ENCODE measurements at regions not wholly inside any gene's neighbourhood (a gene's known extent, or its start where the extent isn't known, plus 50 kb on each side); places are given as distances from the start of the nearest gene placed in this dataset.

DNA sequence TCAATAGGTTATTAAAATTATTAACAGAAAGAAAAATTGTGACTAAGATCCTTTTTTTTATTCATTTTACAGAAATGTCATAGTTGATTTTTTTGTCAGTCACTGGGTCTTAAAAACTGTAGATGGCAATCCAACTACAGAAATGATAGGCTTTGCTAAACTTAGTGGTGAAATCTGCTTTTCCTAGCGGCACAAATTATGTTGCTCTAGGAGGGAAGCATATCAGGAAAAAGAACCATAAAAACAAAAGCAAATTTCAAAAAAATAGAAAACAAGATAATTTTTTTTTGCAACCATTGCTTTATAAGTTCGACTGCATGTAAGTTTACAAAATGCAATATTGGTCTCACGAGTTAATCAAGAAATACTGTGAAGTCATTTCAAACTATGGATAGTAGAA, 443.5 kb upstream of the IGFBP7 start:
- H3K4me1 ChIP-seq = no peaks in the 10 kb centered on the region
- no peak for DNase-seq
- H3K9me3 ChIP-seq = no peaks in the 10 kb centered on the region
- no peak overlapping the region for H3K27ac ChIP-seq
- TF ChIP-seq, protein P1, sequence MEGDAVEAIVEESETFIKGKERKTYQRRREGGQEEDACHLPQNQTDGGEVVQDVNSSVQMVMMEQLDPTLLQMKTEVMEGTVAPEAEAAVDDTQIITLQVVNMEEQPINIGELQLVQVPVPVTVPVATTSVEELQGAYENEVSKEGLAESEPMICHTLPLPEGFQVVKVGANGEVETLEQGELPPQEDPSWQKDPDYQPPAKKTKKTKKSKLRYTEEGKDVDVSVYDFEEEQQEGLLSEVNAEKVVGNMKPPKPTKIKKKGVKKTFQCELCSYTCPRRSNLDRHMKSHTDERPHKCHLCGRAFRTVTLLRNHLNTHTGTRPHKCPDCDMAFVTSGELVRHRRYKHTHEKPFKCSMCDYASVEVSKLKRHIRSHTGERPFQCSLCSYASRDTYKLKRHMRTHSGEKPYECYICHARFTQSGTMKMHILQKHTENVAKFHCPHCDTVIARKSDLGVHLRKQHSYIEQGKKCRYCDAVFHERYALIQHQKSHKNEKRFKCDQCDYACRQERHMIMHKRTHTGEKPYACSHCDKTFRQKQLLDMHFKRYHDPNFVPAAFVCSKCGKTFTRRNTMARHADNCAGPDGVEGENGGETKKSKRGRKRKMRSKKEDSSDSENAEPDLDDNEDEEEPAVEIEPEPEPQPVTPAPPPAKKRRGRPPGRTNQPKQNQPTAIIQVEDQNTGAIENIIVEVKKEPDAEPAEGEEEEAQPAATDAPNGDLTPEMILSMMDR (IDR thresholded peaks at IDR 0.05) = no peak
- H3K4me3 ChIP-seq = no peak overlapping the region
- no peak for FAIRE-seq
- intact Hi-C loops (cut with DNase I) = no loop called here
- no peaks in the 10 kb centered on the region for H3K27me3 ChIP-seq
- H3K36me3 ChIP-seq = no peaks in the 10 kb centered on the region
- 56 to 68% methylated on average over 3 of the region's 3 CpGs for WGBS, 2 donors
- ATAC-seq = no peak

DNA sequence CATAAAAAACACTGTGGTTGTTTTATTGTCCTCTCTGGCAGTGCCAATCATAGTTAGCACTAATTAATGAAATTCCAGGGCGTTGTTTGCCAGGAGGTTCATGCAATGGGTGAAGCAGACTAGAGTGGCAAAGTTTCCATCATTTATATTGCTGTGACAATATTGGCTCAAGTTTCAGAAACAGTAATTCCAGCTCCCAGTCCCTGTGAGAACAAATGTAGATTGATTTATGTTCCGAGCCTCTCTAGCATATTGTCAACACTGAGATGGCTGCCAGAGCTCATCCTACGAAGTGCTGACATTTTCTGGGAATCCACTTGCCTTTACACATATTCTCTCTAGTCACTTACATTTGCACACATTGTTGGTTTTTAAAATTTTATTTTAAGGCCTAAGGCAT, 440.0 kb upstream of the IGFBP7 start:
- FAIRE-seq (no peak), DNase-seq (peak in 1 of 6 donors; percentile 11), ATAC-seq (peak in 3 of 4 donors; percentile 26 to 68 (median 31))
- intact Hi-C loops (cut with DNase I) = no loop called here
- TF ChIP-seq, protein P1 (IDR thresholded peaks at IDR 0.05) = no peak
- Histone ChIP-seq H3K27ac (no peak overlapping the region), H3K4me1 (no peaks in the 10 kb centered on the region), H3K27me3 (no peaks in the 10 kb centered on the region), H3K4me3 (no peak overlapping the region), H3K36me3 (no peaks in the 10 kb centered on the region), H3K9me3 (no peaks in the 10 kb centered on the region)
- WGBS, 2 donors = 14 to 24% methylated on average over 3 of the region's 3 CpGs

DNA sequence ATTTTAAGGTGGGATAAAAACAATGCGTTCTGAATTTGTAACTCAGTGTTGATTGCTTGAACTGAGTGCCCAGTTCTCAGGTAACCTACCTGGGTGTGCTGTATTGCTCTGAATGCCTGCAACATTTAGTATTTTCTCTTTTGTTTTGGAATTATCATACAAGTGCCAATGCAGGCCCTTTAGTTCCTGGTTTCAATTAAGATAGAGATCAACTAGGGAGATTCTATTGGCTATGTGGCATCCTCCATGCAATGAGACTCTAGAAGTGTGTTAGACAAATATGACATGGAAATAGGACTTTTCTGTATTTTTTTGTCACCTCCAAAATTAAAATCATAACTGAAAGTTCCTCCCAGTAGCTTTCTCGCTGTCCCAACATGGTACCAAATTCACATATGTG, 438.7 kb upstream of the IGFBP7 start:
- H3K27me3 ChIP-seq = no peaks in the 10 kb centered on the region
- intact Hi-C loops (cut with DNase I) = no loop called here
- H3K4me1 ChIP-seq = no peaks in the 10 kb centered on the region
- no peak overlapping the region for H3K27ac ChIP-seq
- DNase-seq (no peak), ATAC-seq (no peak), FAIRE-seq (no peak)
- TF ChIP-seq, protein P1 (IDR thresholded peaks at IDR 0.05) = no peak
- H3K9me3 ChIP-seq = no peaks in the 10 kb centered on the region
- 66 to 81% methylated on average over 2 of the region's 2 CpGs for WGBS, 2 donors
- H3K36me3 ChIP-seq = no peaks in the 10 kb centered on the region
- no peak overlapping the region for H3K4me3 ChIP-seq

DNA sequence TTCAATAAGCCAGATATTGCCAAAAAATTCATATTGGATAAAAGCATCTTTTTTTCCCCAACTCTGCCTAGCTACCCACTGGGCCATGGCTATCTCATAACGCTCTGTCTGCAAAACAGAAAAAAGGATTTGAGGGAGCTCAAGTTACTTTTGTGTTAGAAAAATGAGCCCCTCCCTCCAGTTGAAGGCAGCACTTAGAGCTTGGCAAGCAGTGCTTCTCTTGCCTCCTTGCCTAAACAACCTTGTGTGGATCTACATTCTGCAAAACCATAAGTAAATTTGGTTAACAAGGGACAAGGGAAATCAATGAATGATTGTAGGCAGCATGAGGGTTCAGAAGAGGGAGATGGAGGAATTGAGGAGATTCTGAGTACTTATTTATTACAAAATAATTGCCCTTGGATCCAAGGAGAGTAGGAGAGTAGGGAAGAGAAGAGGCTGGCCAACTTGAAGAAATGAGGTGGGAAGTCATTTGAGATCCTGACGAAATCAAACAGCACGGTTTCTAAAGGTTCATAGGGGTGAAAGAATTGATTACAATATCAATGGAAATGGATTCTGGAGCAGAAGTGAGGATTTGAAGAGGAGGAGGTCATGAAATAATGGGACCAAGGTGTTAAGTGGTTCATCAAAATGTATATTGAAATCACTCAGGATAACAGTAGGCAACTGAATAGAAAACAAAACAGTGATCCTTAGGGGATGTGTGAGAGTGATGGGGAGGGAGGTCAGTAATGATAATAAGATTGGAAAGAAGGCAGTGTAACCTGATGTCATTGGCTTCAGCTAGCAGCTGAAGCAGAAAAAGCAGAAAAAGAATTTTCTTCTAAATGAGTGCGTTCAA, 434.8 kb upstream of the IGFBP7 start:
- intact Hi-C loops (cut with DNase I) = no loop called here
- no peaks in the 10 kb centered on the region for H3K36me3 ChIP-seq
- TF ChIP-seq, protein P1 (IDR thresholded peaks at IDR 0.05) = no peak
- H3K9me3 ChIP-seq = no peaks in the 10 kb centered on the region
- ATAC-seq = no peak
- 33 to 47% methylated on average over 4 of the region's 4 CpGs for WGBS, 2 donors
- no peak for DNase-seq
- no peak overlapping the region for H3K4me3 ChIP-seq
- no peaks in the 10 kb centered on the region for H3K27me3 ChIP-seq
- no peak for FAIRE-seq
- H3K4me1 ChIP-seq = no peaks in the 10 kb centered on the region
- no peak overlapping the region for H3K27ac ChIP-seq

DNA sequence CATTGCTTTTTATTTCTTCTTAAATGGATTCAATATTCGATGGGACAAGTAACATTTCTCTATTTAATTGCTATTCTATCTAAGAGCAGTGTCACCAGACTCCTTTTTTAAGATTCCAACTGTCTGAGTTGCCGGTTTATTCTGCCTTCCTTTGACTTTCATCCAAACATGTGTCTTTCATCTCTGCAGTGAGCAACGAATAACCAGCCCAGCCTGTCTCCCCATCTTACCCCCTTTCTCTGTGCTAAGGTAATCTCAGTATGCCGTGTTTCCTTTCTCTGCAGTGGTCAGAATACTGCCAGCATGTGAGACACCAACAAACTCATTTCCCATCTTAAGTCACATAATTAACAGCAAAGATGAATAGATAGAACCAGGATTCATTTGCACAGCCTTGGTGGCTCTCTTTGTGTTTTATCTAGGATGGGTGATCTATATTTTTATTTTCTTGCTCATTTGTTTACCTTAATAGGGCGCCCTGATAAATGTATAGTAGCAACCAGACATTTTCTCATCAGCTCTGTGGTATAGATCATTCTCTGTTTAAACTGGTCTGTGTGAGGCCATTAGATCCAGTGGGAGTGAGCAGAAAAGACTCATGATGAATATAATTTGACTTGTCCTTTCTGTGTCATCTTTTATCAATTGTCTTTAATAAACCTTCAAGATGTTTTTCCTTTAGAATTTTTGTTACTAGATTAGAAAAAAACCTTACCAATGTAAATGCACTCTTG, 394.8 kb upstream of the IGFBP7 start:
- H3K27ac ChIP-seq = no peak overlapping the region
- ATAC-seq (no peak), FAIRE-seq (no peak), DNase-seq (no peak)
- H3K27me3 ChIP-seq = no peaks in the 10 kb centered on the region
- H3K4me1 ChIP-seq = peaks cover 0 to 4% (median 0%) of the 10 kb centered on the region in 3 donors
- H3K9me3 ChIP-seq = no peaks in the 10 kb centered on the region
- no peak overlapping the region for H3K4me3 ChIP-seq
- 15 to 27% methylated on average over 5 of the region's 5 CpGs for WGBS, 2 donors
- TF ChIP-seq, protein P1 (IDR thresholded peaks at IDR 0.05) = no peak
- H3K36me3 ChIP-seq = no peaks in the 10 kb centered on the region
- intact Hi-C loops (cut with DNase I) = no loop called here

Data from pancreas (tissue), 10 donors.